ENCODE measurements at regions not wholly inside any gene's neighbourhood (a gene's known extent, or its start where the extent isn't known, plus 50 kb on each side); places are given as distances from the start of the nearest gene placed in this dataset.

GRCh38 chr13:99027661-99028425 is 50.0 kb upstream of the DOCK9 start:
- DNase-seq (ENCODE audit: low spot score), result no peak

- DNase-seq (ENCODE audit: low spot score), result no peak
These were observed 51.0 kb upstream of the DOCK9 start for GRCh38 chr13:99028890-99029289.

GRCh38 chr13:99029576-99029975 is 51.7 kb upstream of the DOCK9 start:
- no peak for DNase-seq (ENCODE audit: low spot score)

- no peak for DNase-seq (ENCODE audit: low spot score)
These were observed 52.5 kb upstream of the DOCK9 start for GRCh38 chr13:99030326-99030725.

GRCh38 chr13:99031832-99032231 is 54.0 kb upstream of the DOCK9 start:
- peak; percentile 77 for DNase-seq (ENCODE audit: low spot score)

- DNase-seq (ENCODE audit: low spot score), result peak; percentile 64
These were observed 56.0 kb upstream of the DOCK9 start for GRCh38 chr13:99033814-99034213.

DNA sequence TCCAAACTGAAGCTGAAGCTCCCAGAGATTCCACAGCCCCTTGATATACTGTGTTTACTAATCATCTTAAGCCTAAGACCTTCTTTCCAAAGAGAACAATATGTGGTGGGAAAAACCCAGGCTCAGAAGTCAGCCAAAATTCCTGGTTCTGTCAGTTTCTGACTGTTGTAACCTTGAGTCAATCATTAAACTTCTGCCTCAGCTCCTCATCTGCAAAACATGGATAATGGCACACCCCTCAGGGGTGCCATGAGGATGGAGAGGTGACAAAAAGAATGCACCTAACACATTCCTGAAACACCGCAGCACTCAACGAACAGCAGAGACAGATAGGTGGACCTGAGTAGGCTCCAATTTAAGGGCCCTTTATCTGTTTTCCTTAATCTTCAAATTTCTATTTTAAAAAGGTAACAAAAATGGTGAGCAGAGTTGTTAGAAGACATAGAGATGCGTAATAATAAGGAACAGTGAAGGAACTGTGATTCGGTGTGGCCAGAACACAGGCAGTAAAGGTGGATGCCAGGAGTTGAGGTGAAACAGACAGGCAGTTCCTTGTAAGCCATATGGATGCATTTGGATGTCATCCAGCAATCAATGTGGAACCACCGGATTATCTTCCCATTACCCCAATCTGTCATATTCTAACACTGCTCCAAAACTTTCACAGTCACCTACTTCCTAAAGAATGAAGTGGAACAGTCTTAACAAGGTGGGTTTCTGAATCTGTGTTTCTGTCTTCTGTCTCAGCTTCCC is 56.6 kb upstream of the DOCK9 start:
- DNase-seq (ENCODE audit: low spot score), result peak; percentile 77

DNA sequence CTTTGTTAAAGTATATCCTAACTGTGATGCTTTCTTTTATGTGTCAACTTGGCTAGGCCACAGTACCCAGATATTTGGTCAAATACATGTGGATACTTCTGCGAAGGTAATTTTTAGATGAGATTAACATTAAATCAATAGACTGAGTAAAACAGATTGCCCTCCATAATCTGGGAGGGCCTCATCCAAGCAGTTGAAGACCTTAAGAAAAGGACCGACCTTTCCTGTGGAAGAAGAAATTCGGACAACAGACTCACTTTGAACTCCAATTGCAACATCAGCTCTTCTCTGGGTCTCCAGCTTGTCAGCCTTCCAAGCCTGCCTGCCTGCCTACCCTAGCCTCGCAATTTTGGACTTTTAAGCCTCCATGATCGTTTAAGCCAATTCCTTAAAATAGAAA is 57.9 kb upstream of the DOCK9 start:
- DNase-seq (ENCODE audit: low spot score), result no peak

- no peak for DNase-seq (ENCODE audit: low spot score)
These were observed 59.9 kb upstream of the DOCK9 start for GRCh38 chr13:99037756-99038155.

GRCh38 chr13:99039718-99040280 is 61.9 kb upstream of the DOCK9 start:
- DNase-seq (ENCODE audit: low spot score), result no peak

DNA sequence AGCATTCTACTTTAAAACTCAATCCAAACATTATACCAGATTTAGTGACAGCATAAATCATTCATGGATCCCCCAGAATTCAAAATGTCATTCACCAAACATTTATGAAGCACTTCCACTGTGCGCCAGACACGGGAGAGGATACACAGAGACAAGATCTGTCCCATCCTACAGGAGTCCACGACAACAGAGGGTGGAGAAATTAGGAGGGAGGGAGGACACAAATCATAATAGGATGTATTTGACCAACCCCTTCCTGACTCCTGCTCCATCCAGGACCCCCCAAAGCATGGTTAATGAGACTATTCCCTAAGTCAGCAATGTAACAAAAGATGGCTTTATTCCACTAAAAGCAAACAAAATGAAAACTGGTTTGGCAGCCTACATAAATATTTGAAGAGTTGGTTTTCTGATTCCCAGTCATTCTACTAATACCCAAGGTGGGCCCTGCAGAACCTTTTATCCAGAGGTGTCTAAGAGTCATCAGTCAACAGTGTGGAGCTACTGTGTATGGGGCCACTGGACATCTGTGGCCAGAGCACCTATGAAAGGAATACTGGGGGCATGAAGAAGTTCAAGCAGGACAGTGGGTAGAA is 62.8 kb upstream of the DOCK9 start:
- no peak for DNase-seq (ENCODE audit: low spot score)

DNA sequence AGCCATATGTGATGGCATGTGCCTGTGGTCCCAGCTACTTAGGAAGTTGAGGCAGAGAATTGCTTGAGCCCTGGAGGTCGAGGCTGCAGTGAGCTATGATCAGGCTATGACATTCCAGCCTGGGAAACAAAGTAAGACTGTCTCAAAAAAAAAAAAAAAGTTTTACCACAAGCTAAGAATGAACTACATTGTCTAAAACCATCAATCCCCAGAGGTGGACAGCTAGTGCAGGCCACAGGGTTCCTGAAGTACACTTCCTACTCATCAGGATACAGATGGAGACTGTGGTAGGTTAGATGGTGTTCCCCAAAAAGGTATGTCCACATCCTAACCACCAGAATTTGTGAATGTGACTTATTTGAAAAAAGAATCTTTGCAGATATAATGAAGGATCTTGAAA is 63.5 kb upstream of the DOCK9 start:
- DNase-seq (ENCODE audit: low spot score), result no peak

DNA sequence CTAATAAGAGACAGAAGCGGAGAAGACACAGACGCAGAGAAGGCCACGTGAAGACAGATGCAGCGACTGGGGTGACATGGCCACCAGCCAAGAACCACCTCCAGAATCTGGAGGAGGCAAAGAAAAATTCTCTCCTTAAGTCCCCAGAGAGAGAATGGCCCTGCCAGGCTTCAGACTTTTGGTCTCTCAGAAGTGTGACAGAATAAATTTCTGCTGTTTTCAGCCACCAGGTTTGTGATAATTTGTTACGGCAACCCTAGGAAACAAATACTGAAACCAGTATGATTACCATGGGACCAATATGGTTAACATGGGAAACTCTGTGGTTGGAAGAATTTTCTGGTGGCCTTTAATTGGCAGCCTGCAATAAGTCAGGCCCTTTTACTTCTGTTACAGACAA is 63.9 kb upstream of the DOCK9 start:
- no peak for DNase-seq (ENCODE audit: low spot score)

DNA sequence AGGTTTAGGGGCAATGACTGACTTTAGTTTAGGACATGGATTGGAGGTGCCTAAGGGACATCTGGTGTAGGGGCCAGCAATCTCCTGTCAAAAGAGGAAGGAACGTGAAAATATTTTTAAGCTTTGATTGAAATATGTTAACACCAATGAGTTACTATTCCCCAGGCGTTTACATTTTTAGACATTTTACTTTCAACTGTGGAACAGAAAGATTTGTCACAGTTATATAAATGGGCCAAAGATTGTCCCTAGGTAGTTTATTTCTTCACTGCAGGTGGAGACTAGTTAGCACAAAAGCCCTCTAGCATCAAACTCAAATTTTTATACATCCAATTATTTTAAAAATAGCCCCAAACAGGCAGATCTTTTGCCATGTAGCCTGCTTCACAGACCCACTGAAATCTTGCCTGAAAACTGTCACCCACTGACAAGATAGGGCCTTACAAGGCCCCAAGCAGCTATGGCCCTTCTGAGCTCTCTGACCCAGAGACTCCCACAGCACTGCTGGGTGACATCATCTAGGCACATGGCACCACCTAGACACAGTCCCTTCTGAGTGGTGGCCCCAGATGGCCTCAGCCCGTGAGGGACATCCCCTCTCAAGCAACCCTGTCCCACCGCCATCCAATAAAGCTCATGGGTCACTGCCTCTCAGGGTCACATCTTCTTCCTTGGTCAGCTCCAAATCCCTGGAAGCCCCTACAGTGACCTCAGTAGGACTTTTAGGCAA is 64.8 kb upstream of the DOCK9 start:
- no peak for DNase-seq (ENCODE audit: low spot score)

- no peak for DNase-seq (ENCODE audit: low spot score)
These were observed 66.0 kb upstream of the DOCK9 start for GRCh38 chr13:99043831-99044231.

- DNase-seq (ENCODE audit: low spot score), result no peak
These were observed 66.9 kb upstream of the DOCK9 start for GRCh38 chr13:99044764-99045163.

GRCh38 chr13:99045396-99045795 is 67.5 kb upstream of the DOCK9 start:
- DNase-seq (ENCODE audit: low spot score), result no peak

DNA sequence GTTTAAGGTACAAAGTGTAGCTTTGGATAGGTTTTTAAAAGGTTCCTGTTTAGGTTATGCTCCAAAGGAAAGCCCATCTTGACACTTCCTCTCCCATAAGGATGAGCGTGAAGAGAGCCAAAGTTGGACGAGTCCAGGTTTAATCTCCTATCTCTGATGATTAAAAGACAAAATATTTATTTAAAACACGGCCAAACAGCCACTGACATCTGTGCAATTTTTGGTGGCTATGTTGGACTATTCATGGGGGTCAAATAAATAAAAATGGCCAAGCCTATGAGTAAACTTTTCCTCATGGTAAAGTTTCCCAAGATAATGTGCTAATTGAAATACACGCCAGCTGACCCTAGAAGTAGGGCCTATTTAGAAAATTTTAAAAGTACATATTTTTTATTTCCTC is 69.0 kb upstream of the DOCK9 start:
- no peak for DNase-seq (ENCODE audit: low spot score)

GRCh38 chr13:99050983-99051488 is 73.2 kb upstream of the DOCK9 start:
- no peak for DNase-seq (ENCODE audit: low spot score)

- DNase-seq (ENCODE audit: low spot score), result no peak
These were observed 74.0 kb upstream of the DOCK9 start for GRCh38 chr13:99051768-99052455.

GRCh38 chr13:99053636-99054233 is 75.9 kb upstream of the DOCK9 start:
- no peak for DNase-seq (ENCODE audit: low spot score)

Measured in kidney tubule cell (primary cell).